ENCODE measurements at regions not wholly inside any gene's neighbourhood (a gene's known extent, or its start where the extent isn't known, plus 50 kb on each side); places are given as distances from the start of the nearest gene placed in this dataset.

DNA sequence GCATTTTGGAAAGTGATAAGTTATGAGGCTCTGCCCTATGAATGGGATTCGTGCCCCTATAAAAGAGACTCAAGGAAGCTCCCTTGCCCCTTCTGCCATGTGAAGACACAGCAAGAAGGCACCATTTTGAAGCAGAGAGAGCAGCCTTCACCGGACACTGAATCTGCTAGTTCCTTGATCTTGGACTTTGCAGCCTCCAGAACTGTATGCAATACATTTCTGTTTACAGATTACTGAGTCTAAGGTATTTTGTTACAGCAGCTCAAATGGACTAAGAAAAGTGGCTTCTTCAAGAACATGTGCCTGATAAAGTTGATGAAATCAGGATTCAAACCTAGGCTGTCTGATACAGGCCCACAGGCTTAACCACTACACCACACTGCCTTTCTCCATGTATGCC is 131.6 kb upstream of the MAP3K1 start:
- Histone ChIP-seq H3K4me3 (no peak overlapping the region), H3K27ac (no peak overlapping the region), H3K36me3 (ENCODE audit: low read depth, missing control alignments) (no peaks in the 10 kb centered on the region), H3K9me3 (no peaks in the 10 kb centered on the region), H3K4me1 (peaks cover 7% of the 10 kb centered on the region), H3K27me3 (no peaks in the 10 kb centered on the region)
- TF ChIP-seq, protein P1, sequence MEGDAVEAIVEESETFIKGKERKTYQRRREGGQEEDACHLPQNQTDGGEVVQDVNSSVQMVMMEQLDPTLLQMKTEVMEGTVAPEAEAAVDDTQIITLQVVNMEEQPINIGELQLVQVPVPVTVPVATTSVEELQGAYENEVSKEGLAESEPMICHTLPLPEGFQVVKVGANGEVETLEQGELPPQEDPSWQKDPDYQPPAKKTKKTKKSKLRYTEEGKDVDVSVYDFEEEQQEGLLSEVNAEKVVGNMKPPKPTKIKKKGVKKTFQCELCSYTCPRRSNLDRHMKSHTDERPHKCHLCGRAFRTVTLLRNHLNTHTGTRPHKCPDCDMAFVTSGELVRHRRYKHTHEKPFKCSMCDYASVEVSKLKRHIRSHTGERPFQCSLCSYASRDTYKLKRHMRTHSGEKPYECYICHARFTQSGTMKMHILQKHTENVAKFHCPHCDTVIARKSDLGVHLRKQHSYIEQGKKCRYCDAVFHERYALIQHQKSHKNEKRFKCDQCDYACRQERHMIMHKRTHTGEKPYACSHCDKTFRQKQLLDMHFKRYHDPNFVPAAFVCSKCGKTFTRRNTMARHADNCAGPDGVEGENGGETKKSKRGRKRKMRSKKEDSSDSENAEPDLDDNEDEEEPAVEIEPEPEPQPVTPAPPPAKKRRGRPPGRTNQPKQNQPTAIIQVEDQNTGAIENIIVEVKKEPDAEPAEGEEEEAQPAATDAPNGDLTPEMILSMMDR (IDR thresholded peaks at IDR 0.05), result no peak
- TF ChIP-seq POLR2A (IDR thresholded peaks at IDR 0.05), result no peak
- intact Hi-C loops (cut with DNase I; ENCODE audit: low total_unique reads), result no loop called here
- WGBS, 2 donors, result 94 to 100% methylated on average over 2 of the region's 2 CpGs
- no peak for DNase-seq

DNA sequence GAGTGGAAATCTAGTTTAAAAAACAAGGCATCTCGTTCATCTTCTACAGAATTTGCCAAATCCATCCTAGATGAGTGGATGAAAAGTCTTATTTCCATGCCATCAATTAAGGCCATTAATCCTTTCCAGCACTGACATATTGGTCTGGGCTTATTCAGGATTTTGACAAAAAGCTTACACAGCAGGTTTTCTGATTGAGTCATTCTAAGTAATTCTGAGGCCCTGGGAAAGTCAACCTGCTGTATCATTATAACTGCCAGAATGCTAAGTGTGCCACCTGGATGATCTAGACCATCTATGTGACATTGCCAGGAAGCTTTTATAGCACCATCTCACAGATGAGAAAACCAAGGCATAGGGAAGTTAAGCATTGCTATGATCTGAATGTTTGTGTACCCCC is 132.1 kb upstream of the MAP3K1 start:
- TF ChIP-seq, protein P1 (IDR thresholded peaks at IDR 0.05), result no peak
- TF ChIP-seq POLR2A (IDR thresholded peaks at IDR 0.05), result no peak
- WGBS, 2 donors, result 94 to 97% methylated on average over 1 of the region's 1 CpG
- H3K4me3 ChIP-seq, result no peak overlapping the region

DNA sequence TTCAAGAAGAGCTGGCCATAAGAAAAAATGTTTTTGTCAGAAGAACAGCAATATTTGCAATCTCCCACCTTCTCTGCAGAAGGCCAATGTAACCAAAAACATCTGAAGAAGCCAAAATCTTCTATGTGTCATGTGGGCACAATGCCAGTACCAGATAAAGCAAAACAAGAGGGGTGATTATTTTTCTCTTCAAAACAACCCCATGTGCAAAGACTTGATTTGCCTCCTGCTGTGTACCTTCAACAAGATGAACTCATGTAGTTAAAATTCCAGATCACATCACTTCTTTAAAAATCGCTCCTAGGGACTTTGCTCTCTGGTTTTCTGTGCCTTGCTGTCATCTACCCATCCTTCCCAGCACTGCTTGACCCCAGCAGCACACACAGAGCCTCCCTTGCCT is 134.0 kb upstream of the MAP3K1 start:
- intact Hi-C loops (cut with DNase I; ENCODE audit: low total_unique reads), result no loop called here
- no peaks in the 10 kb centered on the region for H3K9me3 ChIP-seq
- no peaks in the 10 kb centered on the region for H3K27me3 ChIP-seq
- H3K4me1 ChIP-seq, result peaks cover 6% of the 10 kb centered on the region
- no peak overlapping the region for H3K4me3 ChIP-seq
- DNase-seq, result no peak
- H3K36me3 ChIP-seq (ENCODE audit: low read depth, missing control alignments), result no peaks in the 10 kb centered on the region
- TF ChIP-seq, protein P1 (IDR thresholded peaks at IDR 0.05), result no peak
- TF ChIP-seq POLR2A (IDR thresholded peaks at IDR 0.05), result no peak
- WGBS, 2 donors, result 71 to 85% methylated on average over 1 of the region's 1 CpG
- no peak overlapping the region for H3K27ac ChIP-seq

More for the DNA sequence above, 132.1 kb upstream of the MAP3K1 start:
- Histone ChIP-seq H3K4me1 (peaks cover 7% of the 10 kb centered on the region), H3K9me3 (no peaks in the 10 kb centered on the region), H3K27me3 (no peaks in the 10 kb centered on the region), H3K36me3 (ENCODE audit: low read depth, missing control alignments) (no peaks in the 10 kb centered on the region), H3K27ac (no peak overlapping the region)
- DNase-seq, result no peak
- intact Hi-C loops (cut with DNase I; ENCODE audit: low total_unique reads), result no loop called here

DNA sequence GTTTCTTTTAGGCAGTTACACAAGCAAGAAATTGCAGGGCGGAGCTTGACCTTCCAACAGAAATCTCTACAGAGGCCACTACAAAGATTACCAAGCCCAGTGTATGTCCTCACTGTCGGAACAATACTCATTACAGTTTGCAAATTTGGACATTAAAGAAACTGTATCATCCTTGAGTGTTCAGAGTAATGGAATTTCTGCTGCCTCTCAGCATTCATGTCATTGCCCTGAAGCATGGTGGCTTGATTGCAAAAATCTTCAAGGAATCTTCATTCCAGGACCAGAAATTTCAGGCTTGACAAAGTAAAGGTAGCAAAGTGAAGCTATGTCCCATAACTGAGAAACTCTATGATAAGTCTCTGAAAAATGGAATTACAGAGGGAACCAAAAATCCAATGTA is 134.6 kb upstream of the MAP3K1 start:
- H3K4me3 ChIP-seq, result no peak overlapping the region
- DNase-seq, result no peak
- WGBS, 2 donors, result 86 to 93% methylated on average over 2 of the region's 2 CpGs
- intact Hi-C loops (cut with DNase I; ENCODE audit: low total_unique reads), result no loop called here
- H3K9me3 ChIP-seq, result no peaks in the 10 kb centered on the region
- H3K27ac ChIP-seq, result no peak overlapping the region
- TF ChIP-seq, protein P1 (IDR thresholded peaks at IDR 0.05), result no peak
- TF ChIP-seq POLR2A (IDR thresholded peaks at IDR 0.05), result no peak
- H3K36me3 ChIP-seq (ENCODE audit: low read depth, missing control alignments), result no peaks in the 10 kb centered on the region
- no peaks in the 10 kb centered on the region for H3K27me3 ChIP-seq
- H3K4me1 ChIP-seq, result peaks cover 2% of the 10 kb centered on the region

DNA sequence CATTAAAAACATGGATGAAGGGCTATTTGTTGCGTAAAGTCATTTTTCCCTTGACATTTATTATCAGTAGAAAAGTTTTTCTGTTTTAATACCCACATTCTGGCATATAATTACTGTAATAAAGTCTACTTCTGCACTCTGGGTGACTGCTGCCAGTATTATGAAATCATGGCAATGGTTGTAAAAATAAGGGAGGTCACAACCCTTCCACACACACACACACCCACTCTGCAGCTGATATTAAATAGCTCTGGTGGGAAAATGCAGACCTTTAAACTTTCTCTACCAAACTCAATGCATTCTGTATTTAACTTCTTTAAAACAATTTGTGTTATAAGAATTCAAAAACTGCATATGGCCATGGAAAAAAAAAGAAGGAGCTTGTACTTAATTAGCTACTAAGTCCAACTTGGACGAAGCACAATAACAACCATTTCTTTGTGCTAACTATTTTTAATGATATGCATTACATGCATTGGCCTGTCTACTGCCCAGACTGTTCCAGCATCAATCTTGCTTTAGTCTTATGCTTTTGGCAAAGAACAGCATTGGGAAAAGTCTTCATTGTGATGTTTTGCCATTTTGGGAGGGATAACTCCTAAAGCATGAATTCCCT is 137.6 kb upstream of the MAP3K1 start:
- Histone ChIP-seq H3K4me3 (no peak overlapping the region), H3K27ac (no peak overlapping the region), H3K9me3 (no peaks in the 10 kb centered on the region), H3K4me1 (no peaks in the 10 kb centered on the region), H3K36me3 (ENCODE audit: low read depth, missing control alignments) (no peaks in the 10 kb centered on the region), H3K27me3 (no peaks in the 10 kb centered on the region)
- TF ChIP-seq, protein P1 (IDR thresholded peaks at IDR 0.05), result no peak
- no peak for TF ChIP-seq POLR2A (IDR thresholded peaks at IDR 0.05)
- intact Hi-C loops (cut with DNase I; ENCODE audit: low total_unique reads), result no loop called here
- DNase-seq, result no peak
- WGBS, 2 donors, result 80 to 88% methylated on average over 2 of the region's 2 CpGs

All from testis (tissue), 2 donors.